CD14-positive monocyte (primary cell): ENCODE measurements at regions not wholly inside any gene's neighbourhood (a gene's known extent, or its start where the extent isn't known, plus 50 kb on each side); places are given as distances from the start of the nearest gene placed in this dataset.

Source experiments
- DNase-seq, 3 donors: peaks; one replicate each; pipeline ENCODE4 v3.0.0-alpha.2; 2011 to 2022
- H2AFZ ChIP-seq: 2 replicates; pipeline ENCODE4 v1.6.0; 2012; ENCODE audit warnings: mild to moderate bottlenecking, low read depth, low read length, inconsistent platforms; ENCODE audit not compliant: insufficient read depth, poor library complexity, severe bottlenecking
- H3K27ac ChIP-seq, 2 donors: 1 replicate in 1 of 2; 2 replicates in 1 of 2; pipeline ENCODE4 v1.5.1; 2012 to 2013; ENCODE audit warnings: low read length in 2 of 2, control low read depth in 1 of 2, inconsistent platforms in 1 of 2, low read depth in 1 of 2, mild to moderate bottlenecking in 1 of 2
- H3K27me3 ChIP-seq, 2 donors: one replicate each; pipeline versions ENCODE4 v1.6.0 to v1.6.1; 2011 to 2013; ENCODE audit warnings: low read length in 2 of 2; ENCODE audit not compliant: control insufficient read depth in 2 of 2, insufficient read depth in 2 of 2
- H3K36me3 ChIP-seq, 2 donors: replicated peaks in 1 of 2; 1 replicate in 1 of 2; 2 replicates in 1 of 2; pipeline versions ENCODE4 v1.5.1 to v1.6.1; 2012 to 2013; ENCODE audit warnings: low read length in 2 of 2, control low read depth in 1 of 2, inconsistent platforms in 1 of 2, mild to moderate bottlenecking in 1 of 2; ENCODE audit not compliant: insufficient read depth in 2 of 2, control insufficient read depth in 1 of 2
- H3K4me1 ChIP-seq, 2 donors: 1 replicate in 1 of 2; 2 replicates in 1 of 2; pipeline versions ENCODE4 v1.5.1 to v1.6.1; 2012 to 2013; ENCODE audit warnings: low read length in 2 of 2, control low read depth in 1 of 2, inconsistent platforms in 1 of 2, mild to moderate bottlenecking in 1 of 2, moderate library complexity in 1 of 2; ENCODE audit not compliant: insufficient read depth in 2 of 2, control insufficient read depth in 1 of 2
- H3K4me2 ChIP-seq: replicated peaks from 2 replicates; pipeline ENCODE3; 2012; ENCODE audit warnings: low read length, moderate library complexity, mild to moderate bottlenecking; ENCODE audit not compliant: poor library complexity, severe bottlenecking; ENCODE audit errors: extremely low read depth
- H3K4me3 ChIP-seq, 3 experiments: fragments of 200-600 bp in 1 of 3; sonication (generic) in 1 of 3; replicated peaks in 1 of 3; 1 replicate in 2 of 3; 2 replicates in 1 of 3; pipeline ENCODE4 v1.5.1; 2011 to 2013; ENCODE audit warnings: low read length in 3 of 3, mild to moderate bottlenecking in 3 of 3, control low read depth in 2 of 3, low read depth in 2 of 3, inconsistent platforms in 1 of 3, moderate library complexity in 1 of 3
- H3K79me2 ChIP-seq: 2 replicates; pipeline ENCODE4 v1.6.0; 2012; ENCODE audit warnings: mild to moderate bottlenecking, control low read depth, inconsistent platforms, low read length, moderate library complexity; ENCODE audit not compliant: insufficient read depth
- H3K9ac ChIP-seq: 2 replicates; pipeline ENCODE4 v1.6.0; 2017; ENCODE audit warnings: low read length, mild to moderate bottlenecking; ENCODE audit not compliant: insufficient read depth, poor library complexity, severe bottlenecking
- H3K9me3 ChIP-seq, 2 donors: replicated peaks in 1 of 2; 1 replicate in 1 of 2; 2 replicates in 1 of 2; pipeline versions ENCODE4 v1.5.1 to v1.6.1; 2012 to 2013; ENCODE audit warnings: low read length in 2 of 2, control low read depth in 1 of 2; ENCODE audit not compliant: control insufficient read depth in 1 of 2, insufficient read depth in 1 of 2
- H4K20me1 ChIP-seq: 2 replicates; pipeline ENCODE4 v1.6.0; 2012; ENCODE audit warnings: mild to moderate bottlenecking, low read length, control low read depth, moderate library complexity; ENCODE audit not compliant: insufficient read depth
- H3K27ac Mint-ChIP-seq, 7 donors: one replicate each; pipeline ENCODE4 v1.8.0; 2020; ENCODE audit warnings: mild to moderate bottlenecking in 7 of 7, mixed read lengths in 7 of 7, moderate library complexity in 6 of 7, inconsistent platforms in 2 of 7
- H3K27me3 Mint-ChIP-seq, 3 donors: one replicate each; pipeline ENCODE4 v1.8.0; 2021 to 2022; ENCODE audit warnings: low read depth in 3 of 3, mild to moderate bottlenecking in 3 of 3, mixed read lengths in 3 of 3, moderate library complexity in 3 of 3, inconsistent platforms in 1 of 3
- H3K36me3 Mint-ChIP-seq, 2 donors: one replicate each; pipeline ENCODE4 v1.8.0; 2020; ENCODE audit warnings: mixed read lengths in 2 of 2, inconsistent platforms in 1 of 2, mild to moderate bottlenecking in 1 of 2
- H3K4me1 Mint-ChIP-seq: one replicate; pipeline ENCODE4 v1.8.0; 2020; ENCODE audit warnings: mild to moderate bottlenecking, mixed read lengths
- H3K4me3 Mint-ChIP-seq, 2 donors: one replicate each; pipeline ENCODE4 v1.8.0; 2020; ENCODE audit warnings: mild to moderate bottlenecking in 2 of 2, mixed read lengths in 2 of 2, moderate library complexity in 1 of 2
- H3K9me3 Mint-ChIP-seq, 7 donors: one replicate each; pipeline ENCODE4 v1.8.0; 2020 to 2022; ENCODE audit warnings: mixed read lengths in 7 of 7, mild to moderate bottlenecking in 6 of 7, moderate library complexity in 6 of 7, inconsistent platforms in 2 of 7
- CTCF ChIP-seq: fragments of 200-600 bp; IDR thresholded peaks from one replicate; pipeline ENCODE4 v1.8.0; 2022; ENCODE audit warnings: antibody characterized with exemption, mild to moderate bottlenecking
- WGBS: methylation state at CpG from one replicate; pipeline ENCODE4 v1.1.5; 2013; ENCODE audit warnings: missing lambda C conversion rate; ENCODE audit not compliant: insufficient coverage; 5-methylcytosine and 5-hydroxymethylcytosine counted together
- intact Hi-C, 2 donors: fragments of 100-400 bp; cut with micrococcal nuclease; formaldehyde crosslinking; loops; one replicate each; pipeline versions ENCODE4 v1.15.0 to v1.15.1; 2023

DNA sequence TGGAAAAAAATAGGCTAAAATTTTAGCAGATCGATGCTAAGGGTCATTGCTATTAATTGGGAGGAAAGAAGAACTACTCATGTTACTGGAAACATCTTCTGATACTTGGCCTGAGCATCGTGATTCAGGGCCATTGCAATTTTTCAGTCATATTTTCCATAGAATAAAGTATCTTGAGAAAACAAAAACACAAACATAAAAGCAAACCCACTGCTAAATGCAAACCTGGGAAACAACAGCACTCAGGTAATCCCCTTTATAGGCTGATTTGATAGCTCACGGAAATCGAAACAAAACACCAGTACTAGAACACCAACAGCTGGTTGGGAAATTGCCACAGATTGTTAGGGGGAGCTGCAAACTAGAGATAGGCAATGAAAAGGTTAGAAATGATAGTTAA, 172.9 kb upstream of the ESRRG start:
- peaks cover 0 to 4% (median 2%) of the 10 kb centered on the region in 7 donors for H3K9me3 Mint-ChIP-seq
- Histone ChIP-seq H3K9ac (no peak overlapping the region), H3K4me2 (no peak overlapping the region), H3K79me2 (no peaks in the 10 kb centered on the region), H3K4me1 (no peaks in the 10 kb centered on the region), H3K4me3 (no peak overlapping the region), H2AFZ (no peak overlapping the region), H3K27ac (no peak overlapping the region), H4K20me1 (no peaks in the 10 kb centered on the region), H3K36me3 (no peaks in the 10 kb centered on the region), H3K27me3 (no peaks in the 10 kb centered on the region), H3K9me3 (peaks cover 0 to 3% of the 10 kb centered on the region in 2 donors)
- H3K4me1 Mint-ChIP-seq: no peaks in the 10 kb centered on the region
- H3K27me3 Mint-ChIP-seq: no peaks in the 10 kb centered on the region
- no CpG with 5 or more reads among the region's 4 CpGs for WGBS
- H3K4me3 Mint-ChIP-seq: no peak overlapping the region
- TF ChIP-seq CTCF: no peak
- DNase-seq: no peak
- intact Hi-C loops: no loop called here
- no peak overlapping the region for H3K27ac Mint-ChIP-seq
- no peaks in the 10 kb centered on the region for H3K36me3 Mint-ChIP-seq

DNA sequence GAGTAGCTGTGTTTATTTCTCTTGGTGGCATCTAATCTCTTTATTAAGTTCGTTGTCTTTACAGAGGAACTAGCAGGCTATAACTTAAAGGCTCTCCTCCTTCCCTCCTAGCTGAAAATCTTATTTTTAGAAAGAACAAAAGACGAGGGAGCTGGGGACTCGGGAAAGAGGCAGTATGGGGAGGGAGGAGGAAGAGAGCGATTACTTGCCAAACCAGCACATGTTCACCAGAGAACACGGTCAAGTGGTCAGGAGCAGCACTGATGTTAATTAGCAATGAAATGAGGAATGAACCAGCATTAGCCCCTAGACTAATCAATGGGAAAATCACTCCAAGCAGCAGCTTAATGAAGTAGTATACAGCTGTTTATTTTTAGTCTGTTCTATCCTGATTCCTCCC, 171.3 kb upstream of the ESRRG start:
- Histone ChIP-seq H3K79me2 (no peaks in the 10 kb centered on the region), H3K27ac (no peak overlapping the region), H2AFZ (no peak overlapping the region), H3K36me3 (no peaks in the 10 kb centered on the region), H4K20me1 (no peaks in the 10 kb centered on the region), H3K9ac (no peak overlapping the region), H3K4me1 (no peaks in the 10 kb centered on the region), H3K9me3 (no peaks in the 10 kb centered on the region), H3K4me2 (no peak overlapping the region), H3K4me3 (no peak overlapping the region), H3K27me3 (no peaks in the 10 kb centered on the region)
- Mint-ChIP-seq H3K27me3 (no peaks in the 10 kb centered on the region), H3K9me3 (peaks cover 0 to 4% (median 0%) of the 10 kb centered on the region in 7 donors), H3K4me1 (no peaks in the 10 kb centered on the region), H3K4me3 (no peak overlapping the region), H3K36me3 (no peaks in the 10 kb centered on the region), H3K27ac (no peak overlapping the region)
- no peak for TF ChIP-seq CTCF
- DNase-seq: no peak
- intact Hi-C loops: no loop called here
- 100% methylated on average over 1 of the region's 5 CpGs for WGBS
